OCI-LY3 (cell line): ENCODE measurements at regions not wholly inside any gene's neighbourhood (a gene's known extent, or its start where the extent isn't known, plus 50 kb on each side); places are given as distances from the start of the nearest gene placed in this dataset.

Experiments
- CTCF ChIP-seq: fragments of 200-600, 300-600 bp; sonication (generic); IDR thresholded peaks from 2 replicates; pipeline ENCODE4 v1.5.1; 2014; ENCODE audit warnings: antibody characterized with exemption, low read length, low read depth
- EZH2phosphoT487 ChIP-seq: fragments of 200-600 bp; shearing (Covaris generic); IDR thresholded peaks from 2 replicates; pipeline ENCODE4 v1.6.1; 2018; ENCODE audit warnings: antibody characterized with exemption, mixed run types, low read depth

GRCh38 chr2:189238903-189239302 is 59.3 kb upstream of the COL5A2 start:
- TF ChIP-seq EZH2phosphoT487 (no peak), CTCF (no peak)
